GM12873 (cell line): ENCODE measurements at regions not wholly inside any gene's neighbourhood (a gene's known extent, or its start where the extent isn't known, plus 50 kb on each side); places are given as distances from the start of the nearest gene placed in this dataset.

Source experiments
- CTCF ChIP-seq: IDR thresholded peaks from 2 replicates; pipeline ENCODE4 v1.5.1; 2012; ENCODE audit warnings: low read depth, mild to moderate bottlenecking, moderate library complexity, low read length, control low read depth; ENCODE audit not compliant: insufficient read depth; ENCODE audit errors: missing control alignments

GRCh38 chr12:30428098-30428497 is 267.6 kb downstream of the IPO8 start:
- TF ChIP-seq CTCF: no peak

GRCh38 chr12:30427555-30427954 is 268.1 kb downstream of the IPO8 start:
- TF ChIP-seq CTCF: no peak

GRCh38 chr12:30425445-30425844 is 270.2 kb downstream of the IPO8 start:
- no peak for TF ChIP-seq CTCF

- TF ChIP-seq CTCF: no peak
Observed at GRCh38 chr12:30423330-30423729, 272.3 kb downstream of the IPO8 start.

GRCh38 chr12:30422844-30423243 is 272.8 kb downstream of the IPO8 start:
- TF ChIP-seq CTCF: no peak

- TF ChIP-seq CTCF: no peak
Observed at GRCh38 chr12:30420561-30420960, 275.1 kb downstream of the IPO8 start.

GRCh38 chr12:30417697-30418231 is 277.9 kb downstream of the IPO8 start:
- TF ChIP-seq CTCF: no peak
